ENCODE measurements at regions not wholly inside any gene's neighbourhood (a gene's known extent, or its start where the extent isn't known, plus 50 kb on each side); places are given as distances from the start of the nearest gene placed in this dataset.
A peak's percentile ranks its signal among the peaks of the same experiment; 100 is the strongest.

DNA sequence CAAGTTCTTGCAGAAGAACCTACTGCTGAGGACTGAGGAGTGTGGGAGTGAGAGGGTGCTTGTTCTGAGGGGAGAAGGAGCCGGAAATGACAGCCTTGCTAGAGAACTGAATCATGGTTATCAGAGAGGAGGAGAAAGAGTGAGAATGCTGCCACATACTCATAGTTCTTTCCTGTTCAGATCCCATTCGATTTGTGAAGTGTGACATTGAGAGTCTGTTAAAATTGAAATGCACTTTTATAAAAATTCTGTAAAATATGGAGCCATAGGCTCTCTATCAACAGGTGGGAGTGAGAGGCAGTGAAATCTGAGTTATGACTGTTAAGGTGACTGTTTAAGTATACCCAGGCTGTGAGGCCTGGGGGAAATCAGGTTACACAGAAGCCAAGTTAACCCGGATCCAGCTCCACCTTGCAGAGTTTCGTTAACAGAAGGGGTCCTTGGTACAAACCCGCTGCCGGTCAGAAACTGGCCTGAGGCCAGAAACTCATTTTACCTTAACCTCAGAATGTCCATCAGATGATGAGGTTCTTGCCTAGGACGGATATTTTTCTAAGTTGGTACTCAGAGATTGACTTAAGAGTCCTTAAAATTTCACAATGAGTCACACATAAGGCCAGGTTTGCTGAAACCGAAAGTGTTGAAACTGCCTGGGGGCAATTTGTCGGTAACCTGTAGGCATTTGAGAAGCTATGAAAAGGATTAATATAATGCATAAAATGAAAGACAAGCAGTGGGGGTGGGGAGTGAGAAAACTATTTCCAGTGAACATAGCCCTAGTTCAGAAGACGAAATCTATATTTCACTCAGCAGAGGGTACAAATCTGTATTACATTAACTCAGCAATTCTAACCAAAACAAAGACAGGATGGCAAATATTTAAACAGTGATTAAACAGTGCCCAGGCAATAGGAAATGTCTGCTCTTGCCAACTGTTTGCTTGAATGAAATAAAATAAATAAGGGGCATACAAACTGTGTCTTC lies 350.5 kb downstream of the KCNRG start:
- DNase-seq (ENCODE audit: low read depth) = peak; percentile 78
- TF ChIP-seq, protein P1, sequence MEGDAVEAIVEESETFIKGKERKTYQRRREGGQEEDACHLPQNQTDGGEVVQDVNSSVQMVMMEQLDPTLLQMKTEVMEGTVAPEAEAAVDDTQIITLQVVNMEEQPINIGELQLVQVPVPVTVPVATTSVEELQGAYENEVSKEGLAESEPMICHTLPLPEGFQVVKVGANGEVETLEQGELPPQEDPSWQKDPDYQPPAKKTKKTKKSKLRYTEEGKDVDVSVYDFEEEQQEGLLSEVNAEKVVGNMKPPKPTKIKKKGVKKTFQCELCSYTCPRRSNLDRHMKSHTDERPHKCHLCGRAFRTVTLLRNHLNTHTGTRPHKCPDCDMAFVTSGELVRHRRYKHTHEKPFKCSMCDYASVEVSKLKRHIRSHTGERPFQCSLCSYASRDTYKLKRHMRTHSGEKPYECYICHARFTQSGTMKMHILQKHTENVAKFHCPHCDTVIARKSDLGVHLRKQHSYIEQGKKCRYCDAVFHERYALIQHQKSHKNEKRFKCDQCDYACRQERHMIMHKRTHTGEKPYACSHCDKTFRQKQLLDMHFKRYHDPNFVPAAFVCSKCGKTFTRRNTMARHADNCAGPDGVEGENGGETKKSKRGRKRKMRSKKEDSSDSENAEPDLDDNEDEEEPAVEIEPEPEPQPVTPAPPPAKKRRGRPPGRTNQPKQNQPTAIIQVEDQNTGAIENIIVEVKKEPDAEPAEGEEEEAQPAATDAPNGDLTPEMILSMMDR (conservative IDR thresholded peaks at IDR 0.05; ENCODE audit: low read depth, low read length) = no peak
- H3K4me3 ChIP-seq (ENCODE audit: low read depth, low read length) = peak overlapping the region; percentile 31

DNA sequence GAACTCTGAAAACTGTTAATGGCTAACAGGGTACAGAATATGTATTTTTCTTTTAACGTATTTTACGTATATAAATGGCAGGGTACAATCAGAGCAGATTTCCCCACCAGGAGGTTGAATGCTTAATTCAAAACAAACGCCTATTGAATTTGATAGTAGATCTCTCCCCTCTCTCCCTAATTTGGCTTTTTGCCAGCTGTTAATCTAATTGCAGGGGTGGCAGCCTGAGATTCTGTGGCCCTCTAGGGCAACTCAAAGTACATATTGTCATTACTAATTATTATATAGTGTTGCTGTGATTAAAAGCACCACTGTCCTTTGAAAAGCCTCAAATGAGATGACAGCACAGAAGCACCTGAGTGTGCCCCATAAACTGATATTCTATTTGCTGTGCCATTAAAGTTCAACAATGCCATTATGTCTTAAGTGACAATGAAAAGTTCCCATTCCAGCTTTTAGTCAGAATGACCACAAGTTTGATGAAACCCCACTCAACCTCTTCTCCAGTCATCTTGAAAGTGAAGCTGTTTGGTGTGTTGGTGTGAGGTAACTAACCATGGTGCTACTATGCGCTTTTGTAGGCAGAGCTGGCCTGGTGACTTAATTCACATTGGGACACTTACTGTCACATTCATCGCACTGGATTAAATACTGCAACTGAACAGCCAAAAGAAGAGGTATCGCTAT lies 351.4 kb downstream of the KCNRG start:
- no peak for DNase-seq (ENCODE audit: low read depth)
- H3K4me3 ChIP-seq (ENCODE audit: low read depth, low read length) = peak overlapping the region; percentile 31
- TF ChIP-seq, protein P1 (conservative IDR thresholded peaks at IDR 0.05; ENCODE audit: low read depth, low read length) = no peak

GRCh38 chr13:50369646-50370045 lies 354.4 kb downstream of the KCNRG start:
- TF ChIP-seq, protein P1 (conservative IDR thresholded peaks at IDR 0.05; ENCODE audit: low read depth, low read length) = no peak

GRCh38 chr13:50370303-50370950 lies 355.2 kb downstream of the KCNRG start:
- DNase-seq (ENCODE audit: low read depth) = no peak
- H3K4me3 ChIP-seq (ENCODE audit: low read depth, low read length) = no peak overlapping the region
- TF ChIP-seq, protein P1 (conservative IDR thresholded peaks at IDR 0.05; ENCODE audit: low read depth, low read length) = no peak

More at GRCh38 chr13:50369646-50370045, 354.4 kb downstream of the KCNRG start:
- no peak for DNase-seq (ENCODE audit: low read depth)
- H3K4me3 ChIP-seq (ENCODE audit: low read depth, low read length) = no peak overlapping the region

DNA sequence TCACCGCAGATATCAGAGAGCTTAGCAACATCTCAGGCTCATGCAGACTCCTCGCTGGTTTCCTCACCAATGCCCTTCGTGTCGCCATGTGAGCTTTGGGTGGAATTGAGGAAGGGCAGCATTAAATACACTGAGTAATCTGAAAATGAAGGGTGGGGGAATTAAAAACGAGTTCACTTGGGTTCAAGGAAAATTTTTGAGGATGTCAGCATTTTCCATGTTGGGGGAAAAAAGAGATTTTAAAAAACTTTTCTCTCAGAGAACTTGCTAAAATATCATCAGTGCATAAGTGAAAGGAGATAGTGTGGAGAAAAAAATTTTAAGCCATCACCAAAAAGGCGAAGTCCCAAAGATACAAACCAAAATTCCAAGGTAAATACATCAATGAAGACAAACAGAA lies 359.3 kb downstream of the KCNRG start:
- TF ChIP-seq, protein P1 (conservative IDR thresholded peaks at IDR 0.05; ENCODE audit: low read depth, low read length) = no peak
- no peak for DNase-seq (ENCODE audit: low read depth)
- no peak overlapping the region for H3K4me3 ChIP-seq (ENCODE audit: low read depth, low read length)

- TF ChIP-seq, protein P1 (conservative IDR thresholded peaks at IDR 0.05; ENCODE audit: low read depth, low read length) = no peak
- H3K4me3 ChIP-seq (ENCODE audit: low read depth, low read length) = no peak overlapping the region
- peak; percentile 86 for DNase-seq (ENCODE audit: low read depth)
These were observed 360.5 kb downstream of the KCNRG start for GRCh38 chr13:50375792-50376191.

All from epithelial cell of proximal tubule (primary cell).